ENCODE measurements at regions not wholly inside any gene's neighbourhood (a gene's known extent, or its start where the extent isn't known, plus 50 kb on each side); places are given as distances from the start of the nearest gene placed in this dataset.

DNA sequence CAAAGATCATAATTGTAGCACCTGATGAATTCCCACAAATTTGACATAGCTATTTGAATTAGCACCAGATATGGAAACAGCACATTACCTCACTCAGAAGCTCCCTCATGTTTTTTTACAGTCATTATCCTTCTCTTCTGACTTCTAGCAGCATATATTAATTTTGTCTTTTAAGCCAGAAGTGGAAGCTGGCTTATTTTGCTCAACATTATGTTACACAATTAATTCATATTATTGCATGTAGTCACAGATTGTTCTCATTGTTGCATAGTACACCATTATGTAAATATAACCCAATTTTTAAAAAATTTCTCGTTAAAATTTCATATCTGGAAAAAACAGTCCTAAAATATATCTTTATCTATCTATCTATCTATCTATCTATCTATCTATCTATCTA is 762.3 kb downstream of the TUSC7 start:
- Histone ChIP-seq H3K4me3 (IDR thresholded peaks at IDR 0.05; ENCODE audit: insufficient read depth, low read depth, low read length) (no peak overlapping the region), H2AFZ (ENCODE audit: low read depth) (no peak overlapping the region), H3K79me2 (ENCODE audit: insufficient read depth, low read depth) (no peaks in the 10 kb centered on the region), H3K27ac (no peak overlapping the region), H3K4me1 (ENCODE audit: low read depth, poor library complexity, severe bottlenecking) (no peaks in the 10 kb centered on the region), H3K4me2 (no peak overlapping the region), H3K9ac (no peak overlapping the region), H3K27me3 (ENCODE audit: insufficient read depth, low read depth) (no peaks in the 10 kb centered on the region), H3K36me3 (ENCODE audit: insufficient read depth) (no peaks in the 10 kb centered on the region), H4K20me1 (ENCODE audit: insufficient read depth) (no peaks in the 10 kb centered on the region)
- TF ChIP-seq, protein P1, sequence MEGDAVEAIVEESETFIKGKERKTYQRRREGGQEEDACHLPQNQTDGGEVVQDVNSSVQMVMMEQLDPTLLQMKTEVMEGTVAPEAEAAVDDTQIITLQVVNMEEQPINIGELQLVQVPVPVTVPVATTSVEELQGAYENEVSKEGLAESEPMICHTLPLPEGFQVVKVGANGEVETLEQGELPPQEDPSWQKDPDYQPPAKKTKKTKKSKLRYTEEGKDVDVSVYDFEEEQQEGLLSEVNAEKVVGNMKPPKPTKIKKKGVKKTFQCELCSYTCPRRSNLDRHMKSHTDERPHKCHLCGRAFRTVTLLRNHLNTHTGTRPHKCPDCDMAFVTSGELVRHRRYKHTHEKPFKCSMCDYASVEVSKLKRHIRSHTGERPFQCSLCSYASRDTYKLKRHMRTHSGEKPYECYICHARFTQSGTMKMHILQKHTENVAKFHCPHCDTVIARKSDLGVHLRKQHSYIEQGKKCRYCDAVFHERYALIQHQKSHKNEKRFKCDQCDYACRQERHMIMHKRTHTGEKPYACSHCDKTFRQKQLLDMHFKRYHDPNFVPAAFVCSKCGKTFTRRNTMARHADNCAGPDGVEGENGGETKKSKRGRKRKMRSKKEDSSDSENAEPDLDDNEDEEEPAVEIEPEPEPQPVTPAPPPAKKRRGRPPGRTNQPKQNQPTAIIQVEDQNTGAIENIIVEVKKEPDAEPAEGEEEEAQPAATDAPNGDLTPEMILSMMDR (conservative IDR thresholded peaks at IDR 0.05; ENCODE audit: low read depth, low read length), result no peak

GRCh38 chr3:117473981-117474538 is 764.5 kb downstream of the TUSC7 start:
- TF ChIP-seq, protein P1 (conservative IDR thresholded peaks at IDR 0.05; ENCODE audit: low read depth, low read length), result no peak
- no peak overlapping the region for H3K27ac ChIP-seq
- H3K4me3 ChIP-seq (IDR thresholded peaks at IDR 0.05; ENCODE audit: insufficient read depth, low read depth, low read length), result no peak overlapping the region
- H3K79me2 ChIP-seq (ENCODE audit: insufficient read depth, low read depth), result no peaks in the 10 kb centered on the region
- H3K9ac ChIP-seq, result no peak overlapping the region
- no peaks in the 10 kb centered on the region for H3K4me1 ChIP-seq (ENCODE audit: low read depth, poor library complexity, severe bottlenecking)
- H4K20me1 ChIP-seq (ENCODE audit: insufficient read depth), result no peaks in the 10 kb centered on the region
- H3K27me3 ChIP-seq (ENCODE audit: insufficient read depth, low read depth), result no peaks in the 10 kb centered on the region
- no peak overlapping the region for H3K4me2 ChIP-seq
- no peaks in the 10 kb centered on the region for H3K36me3 ChIP-seq (ENCODE audit: insufficient read depth)
- no peak overlapping the region for H2AFZ ChIP-seq (ENCODE audit: low read depth)

DNA sequence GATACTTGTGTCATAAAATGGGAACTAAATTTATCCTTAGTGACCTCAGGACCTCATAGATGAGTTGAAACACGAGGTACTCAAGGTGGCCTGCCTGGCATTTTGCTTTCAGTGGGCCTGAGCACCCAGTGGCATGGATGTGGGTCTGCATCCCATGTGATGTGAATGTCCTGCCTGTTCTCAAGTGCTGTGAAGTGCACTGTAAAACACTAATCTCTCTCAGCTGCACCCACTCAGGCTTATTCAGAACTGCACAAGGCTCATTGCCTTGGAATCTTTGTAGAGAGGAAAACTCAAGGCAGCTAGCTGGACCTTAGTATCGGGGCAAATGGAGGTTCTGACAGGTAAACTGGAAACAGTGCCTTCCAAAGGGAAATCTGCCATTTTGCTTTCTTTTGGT is 767.0 kb downstream of the TUSC7 start:
- H3K4me1 ChIP-seq (ENCODE audit: low read depth, poor library complexity, severe bottlenecking), result no peaks in the 10 kb centered on the region

DNA sequence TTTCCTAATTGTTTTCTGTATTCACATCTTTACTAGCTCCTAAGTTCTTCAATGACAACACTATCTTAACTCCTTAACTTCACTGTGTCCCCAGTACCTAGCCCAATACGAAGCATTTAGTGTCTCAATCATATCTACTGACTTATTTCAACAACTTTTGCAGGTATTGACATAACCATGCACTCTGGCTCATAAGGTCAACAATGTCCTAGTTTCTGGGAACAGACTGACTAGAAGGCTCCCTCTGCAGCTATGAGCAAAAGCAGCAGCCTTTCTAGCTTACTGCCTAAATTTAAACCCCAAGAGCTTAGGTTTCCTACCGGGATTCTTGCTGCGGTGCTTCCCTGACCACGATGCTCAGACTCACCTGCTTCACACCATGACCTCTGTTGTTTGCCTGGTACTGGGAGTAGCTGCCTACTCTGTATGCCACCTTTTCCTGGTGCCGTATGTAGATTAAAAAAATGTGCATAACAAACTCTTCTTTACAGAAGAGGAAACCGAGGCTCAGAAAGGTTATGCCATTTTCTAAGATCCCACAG is 767.7 kb downstream of the TUSC7 start:
- Histone ChIP-seq H4K20me1 (ENCODE audit: insufficient read depth) (no peaks in the 10 kb centered on the region), H3K27ac (no peak overlapping the region), H3K4me3 (IDR thresholded peaks at IDR 0.05; ENCODE audit: insufficient read depth, low read depth, low read length) (no peak overlapping the region), H3K27me3 (ENCODE audit: insufficient read depth, low read depth) (no peaks in the 10 kb centered on the region), H3K79me2 (ENCODE audit: insufficient read depth, low read depth) (no peaks in the 10 kb centered on the region), H3K4me1 (ENCODE audit: low read depth, poor library complexity, severe bottlenecking) (no peaks in the 10 kb centered on the region), H2AFZ (ENCODE audit: low read depth) (no peak overlapping the region), H3K36me3 (ENCODE audit: insufficient read depth) (no peaks in the 10 kb centered on the region), H3K9ac (no peak overlapping the region), H3K4me2 (no peak overlapping the region)
- TF ChIP-seq, protein P1 (conservative IDR thresholded peaks at IDR 0.05; ENCODE audit: low read depth, low read length), result no peak

More for the DNA sequence above, 767.0 kb downstream of the TUSC7 start:
- H3K36me3 ChIP-seq (ENCODE audit: insufficient read depth), result no peaks in the 10 kb centered on the region
- H4K20me1 ChIP-seq (ENCODE audit: insufficient read depth), result no peaks in the 10 kb centered on the region
- no peak overlapping the region for H3K9ac ChIP-seq
- H2AFZ ChIP-seq (ENCODE audit: low read depth), result no peak overlapping the region
- H3K27ac ChIP-seq, result no peak overlapping the region
- no peak overlapping the region for H3K4me2 ChIP-seq
- TF ChIP-seq, protein P1 (conservative IDR thresholded peaks at IDR 0.05; ENCODE audit: low read depth, low read length), result no peak
- no peak overlapping the region for H3K4me3 ChIP-seq (IDR thresholded peaks at IDR 0.05; ENCODE audit: insufficient read depth, low read depth, low read length)
- H3K27me3 ChIP-seq (ENCODE audit: insufficient read depth, low read depth), result no peaks in the 10 kb centered on the region
- no peaks in the 10 kb centered on the region for H3K79me2 ChIP-seq (ENCODE audit: insufficient read depth, low read depth)

Data from KMS-11 (cell line).